ENCODE measurements at regions not wholly inside any gene's neighbourhood (a gene's known extent, or its start where the extent isn't known, plus 50 kb on each side); places are given as distances from the start of the nearest gene placed in this dataset.

DNA sequence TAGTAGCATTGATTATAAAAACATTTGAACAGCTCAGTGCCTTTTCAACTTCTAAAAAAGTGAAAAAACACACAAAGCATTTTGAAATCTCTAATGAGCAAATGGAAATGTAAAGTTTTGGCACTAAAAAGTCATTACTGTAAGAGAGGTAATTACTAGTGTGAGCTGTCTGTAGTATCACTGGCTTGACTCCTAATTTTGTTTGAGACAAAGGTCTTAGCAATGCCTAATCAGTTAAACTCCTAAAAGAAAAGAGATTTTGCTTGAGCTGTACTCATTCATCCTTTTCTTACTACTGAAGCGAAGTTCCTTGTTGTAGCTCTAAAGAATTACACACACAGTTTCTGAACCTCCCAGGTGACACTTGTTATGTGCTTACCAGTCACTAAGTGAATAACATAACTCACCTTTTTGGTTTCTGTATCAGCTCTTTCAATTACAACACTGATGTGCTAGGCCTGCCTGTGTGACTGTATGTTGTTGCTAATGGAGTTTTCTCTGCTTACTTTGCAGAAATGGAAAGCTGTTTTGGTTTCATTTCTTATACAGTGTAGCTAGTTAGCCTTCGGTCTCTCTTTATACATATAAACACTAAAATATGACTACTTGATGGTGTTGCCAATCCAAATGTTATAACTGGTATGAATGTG is 924.4 kb upstream of the TENM4 start:
- DNase-seq, result no peak

DNA sequence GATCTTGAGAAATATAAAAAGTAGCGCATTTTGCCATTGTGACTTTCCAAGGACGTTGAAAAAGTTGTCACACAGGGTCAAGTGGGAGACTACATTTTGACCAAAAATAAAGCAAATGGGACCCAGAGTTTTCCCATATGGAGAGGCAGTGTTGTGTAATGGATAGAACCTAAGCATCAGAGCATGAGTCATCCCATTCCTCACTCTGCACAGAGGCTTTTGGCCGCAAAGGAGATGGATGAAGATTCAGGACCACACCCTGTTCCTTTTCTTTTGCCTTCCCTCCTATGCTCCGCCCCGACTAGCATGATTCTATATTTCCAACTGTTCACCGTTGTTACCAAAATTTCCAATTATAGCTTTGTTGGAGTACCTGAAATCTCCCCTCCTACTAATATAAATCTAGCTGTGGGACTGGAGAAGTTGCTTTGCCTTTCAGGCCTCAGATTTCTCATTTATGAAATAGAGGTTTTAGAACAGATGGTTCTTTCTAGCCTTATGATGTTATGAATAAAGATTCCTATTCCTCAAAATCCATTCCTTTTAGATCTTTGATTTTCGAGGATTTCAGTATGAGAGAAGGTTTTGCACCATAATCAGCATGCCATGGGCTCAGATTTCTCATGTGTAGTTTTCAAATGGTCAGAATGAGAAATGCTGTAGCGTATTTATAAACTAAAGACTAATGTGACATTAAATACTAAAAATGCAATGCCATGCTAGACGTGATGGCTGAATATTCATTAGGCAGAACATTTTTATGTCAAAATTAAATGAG is 921.9 kb upstream of the TENM4 start:
- no peak for DNase-seq

GRCh38 chr11:80355251-80355650 is 914.4 kb upstream of the TENM4 start:
- DNase-seq, result no peak

- DNase-seq, result no peak
Observed at GRCh38 chr11:80350541-80350940, 909.7 kb upstream of the TENM4 start.

DNA sequence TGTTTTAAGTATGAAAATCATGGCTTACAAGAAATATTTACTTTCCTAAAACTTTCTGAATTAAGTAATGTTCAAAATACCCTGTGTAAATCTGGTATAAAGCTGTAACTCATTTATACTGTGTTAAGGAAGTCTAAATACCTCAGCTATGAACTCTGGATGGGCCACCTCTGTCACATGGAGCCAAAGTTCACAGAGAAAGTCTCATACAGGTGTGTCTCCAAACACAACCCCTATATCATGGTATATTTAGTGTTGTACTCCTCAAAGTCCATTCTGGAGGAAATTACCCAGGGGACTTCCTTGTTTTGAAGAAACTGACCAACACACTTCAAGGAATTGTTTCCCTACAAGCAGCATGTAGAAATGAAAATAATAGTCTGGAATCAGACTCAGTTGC is 909.2 kb upstream of the TENM4 start:
- no peak for DNase-seq

DNA sequence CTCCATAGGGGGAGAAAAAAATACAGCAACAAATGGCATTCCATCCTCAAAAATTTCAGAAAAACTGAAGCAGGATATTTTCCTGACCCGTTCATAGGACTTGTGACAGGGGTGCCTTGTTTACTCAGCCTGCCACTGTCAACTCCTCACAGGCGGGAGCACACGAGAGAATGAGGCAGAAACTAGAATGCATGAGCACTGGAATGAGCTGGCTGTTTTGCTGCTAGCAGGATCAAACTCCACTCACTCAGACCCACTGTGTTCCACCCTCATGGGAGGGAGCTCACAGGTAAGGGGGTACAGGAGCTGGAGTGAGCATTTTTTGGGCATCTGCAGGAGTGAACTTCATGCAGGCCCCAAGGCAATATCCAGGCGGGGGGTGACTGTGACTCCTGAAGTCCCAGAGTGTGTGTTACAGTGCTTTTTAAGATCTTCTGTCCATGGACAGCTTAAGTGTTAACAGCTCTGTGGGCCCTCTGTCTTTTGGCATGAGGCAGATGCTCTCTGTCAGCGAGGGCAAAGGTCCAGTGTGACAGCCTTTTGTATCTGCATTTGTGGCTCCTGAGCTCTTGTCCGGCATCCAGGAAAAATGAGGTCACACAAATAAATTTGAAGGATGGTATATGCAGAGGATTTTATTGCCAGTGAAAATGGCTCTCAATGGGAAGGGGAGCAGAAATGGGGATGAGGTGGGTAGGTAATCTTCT is 905.7 kb upstream of the TENM4 start:
- DNase-seq, result no peak

DNA sequence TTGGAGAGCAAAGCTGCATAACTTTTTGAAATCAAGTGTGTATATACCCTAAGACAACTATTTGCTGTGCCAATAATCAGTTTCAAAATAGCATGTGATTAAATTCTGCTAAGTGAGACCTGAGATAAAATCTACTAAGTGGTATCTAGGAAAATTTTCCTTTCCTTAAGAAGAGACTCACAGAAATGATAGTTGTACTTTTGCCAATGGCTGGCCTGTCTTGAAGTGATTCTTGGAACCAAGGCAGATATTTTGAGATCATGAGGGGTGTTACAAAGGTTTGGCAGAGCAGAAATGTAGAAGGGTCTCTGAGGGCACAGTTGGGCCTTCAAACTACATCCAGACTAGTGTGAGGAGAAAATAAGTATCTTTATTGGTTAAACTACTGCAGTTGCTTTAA is 902.6 kb upstream of the TENM4 start:
- no peak for DNase-seq

- DNase-seq, result no peak
Observed at GRCh38 chr11:80338231-80338630, 897.4 kb upstream of the TENM4 start.

- no peak for DNase-seq
Observed at GRCh38 chr11:80331694-80332093, 890.9 kb upstream of the TENM4 start.

- no peak for DNase-seq
Observed at GRCh38 chr11:80330264-80330663, 889.4 kb upstream of the TENM4 start.

- DNase-seq, result no peak
Observed at GRCh38 chr11:80328774-80329173, 887.9 kb upstream of the TENM4 start.

DNA sequence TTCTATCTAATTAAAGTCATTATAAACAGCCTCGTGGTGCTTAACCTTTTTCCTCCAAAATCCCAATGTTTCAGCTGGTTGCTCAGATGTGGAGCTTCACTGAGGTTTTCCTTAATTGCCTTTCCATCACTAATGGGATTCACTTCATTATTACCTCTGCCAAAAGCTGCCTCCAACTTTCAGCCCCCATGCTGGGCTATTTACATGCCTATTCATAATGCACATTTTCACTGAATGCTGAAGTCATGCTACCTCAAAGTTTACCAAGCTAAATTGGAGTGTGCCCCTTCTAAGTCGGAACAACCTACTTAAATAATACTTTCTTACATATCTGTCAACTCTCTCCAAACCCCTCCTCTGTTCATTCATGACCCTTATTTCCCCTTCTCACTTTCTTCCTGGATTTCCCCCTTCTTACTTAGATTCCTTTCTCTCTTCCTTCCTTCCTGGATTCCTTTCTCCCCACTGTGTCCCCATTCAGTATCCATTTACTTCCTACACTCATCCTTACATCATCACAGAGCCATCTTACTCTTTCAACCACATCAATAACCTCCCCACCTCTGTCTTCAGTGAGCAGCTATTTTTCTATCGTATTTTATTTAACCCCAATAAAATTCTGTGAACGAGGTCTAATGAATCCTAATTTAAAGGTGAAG is 887.3 kb upstream of the TENM4 start:
- DNase-seq, result no peak

- no peak for DNase-seq
Observed at GRCh38 chr11:80321786-80322185, 881.0 kb upstream of the TENM4 start.

DNA sequence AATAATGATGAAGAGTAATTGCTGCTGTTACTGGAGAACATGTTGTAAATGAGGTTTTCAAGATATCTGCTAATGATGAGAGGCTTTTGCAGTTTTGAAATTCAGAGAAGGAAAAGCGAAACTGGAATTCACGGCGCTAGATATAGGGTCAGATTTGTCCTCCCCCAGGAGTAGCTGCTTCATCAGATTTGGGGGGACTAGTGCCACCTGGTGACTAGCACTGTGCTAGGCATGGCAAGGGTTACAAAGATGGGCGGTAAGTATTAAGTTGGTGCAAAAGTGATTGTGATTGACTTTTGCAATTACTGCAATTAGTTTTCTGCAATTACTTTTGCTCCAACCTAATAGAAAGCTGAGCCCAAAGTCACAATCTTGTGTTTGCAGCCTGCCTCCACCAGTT is 879.9 kb upstream of the TENM4 start:
- DNase-seq, result no peak

GRCh38 chr11:80320226-80320625 is 879.4 kb upstream of the TENM4 start:
- DNase-seq, result no peak

- no peak for DNase-seq
Observed at GRCh38 chr11:80317612-80318011, 876.8 kb upstream of the TENM4 start.

DNA sequence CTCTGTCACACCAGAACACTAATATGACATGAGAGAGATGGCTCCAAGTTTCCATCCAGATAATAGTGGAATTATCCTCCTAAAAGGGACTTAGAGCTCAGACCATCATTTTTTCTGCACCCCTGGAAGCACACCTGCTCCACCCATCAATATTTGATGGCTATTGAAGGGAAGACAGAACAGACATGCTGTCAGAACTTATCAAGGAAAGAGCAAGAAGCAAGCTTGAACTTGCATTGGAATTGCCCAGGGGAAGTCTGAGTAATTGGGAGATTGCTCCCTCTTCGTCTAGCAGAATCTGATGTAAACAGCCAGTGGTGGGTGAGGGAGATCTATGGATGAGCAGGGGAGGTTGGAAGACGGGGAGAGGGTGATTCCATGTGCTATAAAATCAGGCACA is 874.4 kb upstream of the TENM4 start:
- no peak for DNase-seq

DNA sequence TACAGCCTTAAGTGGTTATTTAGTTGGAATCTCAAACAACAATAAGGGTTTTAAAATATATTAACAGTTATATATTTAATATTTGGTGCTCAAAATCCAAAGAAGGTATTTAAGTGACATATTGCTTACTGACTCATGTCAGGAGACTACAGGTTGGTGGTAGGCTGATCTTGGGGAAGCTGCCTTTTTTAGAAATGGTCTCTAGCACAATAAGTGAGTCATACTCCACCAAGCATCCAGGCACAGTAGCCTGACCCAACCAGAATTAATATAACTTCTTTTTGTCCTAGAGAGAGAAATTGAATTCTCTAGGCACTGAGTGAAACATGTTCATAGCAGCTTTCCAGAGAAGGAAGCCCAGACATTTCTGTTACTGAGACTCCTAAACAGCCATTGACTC is 868.5 kb upstream of the TENM4 start:
- no peak for DNase-seq

DNA sequence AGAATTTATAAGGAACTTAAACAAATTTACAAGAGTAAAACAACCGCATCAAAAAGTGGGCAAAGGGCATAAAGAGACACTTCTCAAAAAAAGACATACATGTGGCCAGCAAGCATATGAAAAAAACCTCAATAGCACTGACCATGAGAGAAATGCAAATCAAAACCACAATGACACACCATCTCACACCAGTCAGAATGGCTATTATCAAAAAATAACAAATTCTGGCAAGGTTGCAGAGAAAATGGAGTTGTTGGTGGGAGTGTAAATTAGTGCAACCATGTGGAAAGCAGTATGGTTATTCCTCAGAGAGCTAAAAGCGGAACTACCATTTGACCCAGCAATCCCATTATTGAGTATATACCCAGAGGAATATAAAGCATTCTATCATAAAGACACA is 866.8 kb upstream of the TENM4 start:
- no peak for DNase-seq

GRCh38 chr11:80297858-80298632 is 857.2 kb upstream of the TENM4 start:
- DNase-seq, result no peak

DNA sequence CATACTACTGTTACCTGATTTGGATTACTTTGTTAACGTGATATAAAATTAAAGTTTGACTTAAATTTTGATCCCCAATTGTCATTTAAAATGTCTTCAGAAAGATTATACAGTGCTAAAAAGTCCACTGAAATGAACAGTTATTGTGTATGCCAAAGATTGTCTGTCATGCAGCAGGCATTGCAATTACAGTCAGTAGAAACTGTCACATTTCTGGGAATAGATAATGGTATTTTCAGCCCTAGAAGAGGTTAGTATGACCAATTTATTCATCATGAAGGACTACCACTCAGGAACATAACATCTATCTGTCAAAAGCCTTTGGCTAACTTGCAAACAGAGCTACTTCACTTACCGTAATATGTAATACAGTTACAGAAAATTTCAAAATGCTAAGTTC is 852.5 kb upstream of the TENM4 start:
- DNase-seq, result no peak

DNA sequence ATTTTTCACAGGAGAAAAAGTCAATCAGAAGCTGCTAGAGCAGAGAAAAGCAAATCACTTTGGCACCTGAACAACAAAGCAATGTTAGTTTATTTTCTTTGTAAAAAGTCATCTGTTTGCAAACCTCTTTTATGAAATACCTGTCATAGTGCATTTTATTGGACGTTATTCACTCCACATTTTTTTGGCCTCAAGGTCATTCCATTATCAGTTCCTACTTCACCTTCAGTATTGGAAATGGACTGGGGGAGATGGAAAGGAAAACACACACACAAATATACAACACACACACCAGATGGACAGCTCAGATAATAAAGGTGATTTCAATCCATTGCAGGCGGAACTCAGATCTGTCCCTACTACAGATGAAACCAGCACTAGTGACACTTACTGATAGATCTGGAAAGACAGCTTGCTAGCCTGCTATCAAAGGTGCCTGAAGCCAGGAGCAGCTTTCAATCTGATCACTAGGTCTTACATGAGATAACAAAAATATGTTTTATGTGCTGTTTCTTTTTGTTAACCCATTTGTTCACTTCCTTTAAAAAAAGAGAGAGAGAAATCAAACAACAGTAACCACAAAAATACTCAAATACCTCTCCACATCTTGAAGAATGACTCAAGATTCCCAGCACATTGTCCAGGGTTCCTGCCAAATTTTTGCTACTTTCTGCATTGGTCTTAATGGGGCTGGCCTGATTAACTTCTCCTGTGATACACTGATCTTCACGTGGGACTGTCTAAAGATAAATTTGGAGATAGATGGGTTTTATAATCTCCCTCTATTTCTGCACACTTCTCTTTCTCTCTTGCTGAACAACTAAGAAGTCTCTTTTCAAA is 844.3 kb upstream of the TENM4 start:
- no peak for DNase-seq

Measured in NCI-H526 treated with DMSO at 0.1 percent for 48 hours (cell line).